ENCODE measurements at regions not wholly inside any gene's neighbourhood (a gene's known extent, or its start where the extent isn't known, plus 50 kb on each side); places are given as distances from the start of the nearest gene placed in this dataset.

GRCh38 chr17:71176331-71176730 is 944.5 kb upstream of the SOX9 start:
- no peak for TF ChIP-seq CTCF (IDR thresholded peaks at IDR 0.05)
- TF ChIP-seq POLR2AphosphoS5 (IDR thresholded peaks at IDR 0.05), result no peak
- no peak for TF ChIP-seq POLR2A (IDR thresholded peaks at IDR 0.05)
